ENCODE measurements at regions not wholly inside any gene's neighbourhood (a gene's known extent, or its start where the extent isn't known, plus 50 kb on each side); places are given as distances from the start of the nearest gene placed in this dataset.

DNA sequence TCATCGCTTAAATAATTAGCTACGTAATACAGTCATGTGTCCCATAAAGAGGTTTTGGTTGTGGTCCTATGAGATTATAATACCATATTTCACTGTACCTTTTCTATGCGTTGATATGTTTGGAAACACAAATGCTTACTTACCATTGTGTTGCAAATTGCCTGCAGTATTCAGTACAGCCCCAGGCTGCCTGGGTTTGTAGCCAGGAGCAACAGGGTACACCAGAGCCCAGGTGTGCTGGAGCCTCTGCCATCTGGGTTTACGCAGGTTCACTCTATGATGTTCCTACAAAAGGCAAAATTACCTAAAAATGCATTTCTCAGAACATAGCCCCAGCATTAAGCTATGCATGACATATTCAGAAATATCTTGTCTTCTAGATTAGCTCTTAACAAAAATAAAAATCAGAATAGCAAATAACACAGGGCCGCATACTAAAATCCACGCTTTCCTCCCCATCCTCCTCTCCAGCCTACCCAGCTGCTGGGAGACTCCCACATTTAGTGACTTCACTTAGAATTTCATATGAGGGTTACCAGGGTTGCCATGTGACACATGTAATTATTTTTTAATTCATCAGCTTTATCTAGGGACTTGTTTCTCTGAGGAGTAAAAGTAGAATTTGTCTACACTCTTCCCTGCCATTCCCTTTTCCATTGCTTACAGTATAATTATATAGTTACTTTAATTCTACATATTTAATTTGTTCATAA lies 559.0 kb upstream of the ADARB2 start:
- TF ChIP-seq EGR1 (IDR thresholded peaks at IDR 0.05; ENCODE audit: low read depth in 2 of 2) (no peak), GABPA (IDR thresholded peaks at IDR 0.05 in 1 of 2, conservative IDR thresholded peaks at IDR 0.05 in 1 of 2) (no peak), FOXA1 (IDR thresholded peaks at IDR 0.05) (no peak), HNF4A (conservative IDR thresholded peaks at IDR 0.05) (no peak), NR2F2 (IDR thresholded peaks at IDR 0.05) (no peak), ZBTB33 (IDR thresholded peaks at IDR 0.05) (no peak)
- TF ChIP-seq, protein P1, sequence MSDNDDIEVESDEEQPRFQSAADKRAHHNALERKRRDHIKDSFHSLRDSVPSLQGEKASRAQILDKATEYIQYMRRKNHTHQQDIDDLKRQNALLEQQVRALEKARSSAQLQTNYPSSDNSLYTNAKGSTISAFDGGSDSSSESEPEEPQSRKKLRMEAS (IDR thresholded peaks at IDR 0.05), result no peak
- Histone ChIP-seq H3K9ac (ENCODE audit: low read depth in 1 of 2, low read length in 2 of 2) (no peak overlapping the region), H3K4me3 (ENCODE audit: low read depth in 1 of 3, low read length in 3 of 3) (no peak overlapping the region), H3K9me3 (ENCODE audit: control insufficient read depth in 4 of 4, low read length in 3 of 4) (peaks cover 0 to 3% (median under 1%) of the 10 kb centered on the region in 4 donors), H3K27me3 (ENCODE audit: control insufficient read depth in 4 of 4, insufficient read depth in 4 of 4, low read length in 3 of 4) (no peaks in the 10 kb centered on the region), H3K4me1 (ENCODE audit: control insufficient read depth in 4 of 4, insufficient read depth in 4 of 4, low read length in 3 of 4) (no peaks in the 10 kb centered on the region), H3K27ac (ENCODE audit: low read depth in 1 of 2, low read length in 2 of 2) (no peak overlapping the region), H3K36me3 (ENCODE audit: control insufficient read depth in 4 of 4, insufficient read depth in 3 of 4, low read depth in 1 of 4, low read length in 3 of 4) (no peaks in the 10 kb centered on the region)
- 82% methylated on average over 6 of the region's 6 CpGs for WGBS
- no peak for DNase-seq (ENCODE audit: low spot score)

DNA sequence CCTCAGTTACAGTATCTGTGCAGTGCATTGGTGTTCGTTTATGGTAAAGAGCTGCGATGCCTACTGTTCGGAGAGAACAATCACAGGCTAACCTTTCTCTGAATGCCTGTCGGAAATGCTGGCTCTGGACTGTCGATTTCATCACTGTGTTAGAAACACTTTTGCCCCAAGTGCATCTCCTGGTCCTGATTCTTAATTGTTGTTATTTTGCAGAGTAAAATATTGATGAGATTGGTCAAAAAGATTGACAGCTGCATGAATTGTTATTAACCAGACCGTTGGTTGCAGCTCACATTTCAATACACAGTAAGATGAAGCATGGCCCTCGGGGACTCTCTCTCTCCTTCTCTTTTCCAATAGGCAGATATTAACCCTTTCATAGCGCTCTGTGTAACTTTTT lies 557.4 kb upstream of the ADARB2 start:
- Histone ChIP-seq H3K36me3 (ENCODE audit: control insufficient read depth in 4 of 4, insufficient read depth in 3 of 4, low read depth in 1 of 4, low read length in 3 of 4) (no peaks in the 10 kb centered on the region), H3K4me3 (ENCODE audit: low read depth in 1 of 3, low read length in 3 of 3) (no peak overlapping the region), H3K9me3 (ENCODE audit: control insufficient read depth in 4 of 4, low read length in 3 of 4) (peaks cover 0 to 3% (median 0%) of the 10 kb centered on the region in 4 donors), H3K9ac (ENCODE audit: low read depth in 1 of 2, low read length in 2 of 2) (no peak overlapping the region), H3K27ac (ENCODE audit: low read depth in 1 of 2, low read length in 2 of 2) (no peak overlapping the region), H3K27me3 (ENCODE audit: control insufficient read depth in 4 of 4, insufficient read depth in 4 of 4, low read length in 3 of 4) (no peaks in the 10 kb centered on the region), H3K4me1 (ENCODE audit: control insufficient read depth in 4 of 4, insufficient read depth in 4 of 4, low read length in 3 of 4) (no peaks in the 10 kb centered on the region)
- TF ChIP-seq, protein P1 (IDR thresholded peaks at IDR 0.05), result no peak
- TF ChIP-seq NR2F2 (IDR thresholded peaks at IDR 0.05) (no peak), EGR1 (IDR thresholded peaks at IDR 0.05; ENCODE audit: low read depth in 2 of 2) (no peak), TAF1 (conservative IDR thresholded peaks at IDR 0.05) (no peak), ZBTB33 (IDR thresholded peaks at IDR 0.05) (no peak), GABPA (IDR thresholded peaks at IDR 0.05 in 1 of 2, conservative IDR thresholded peaks at IDR 0.05 in 1 of 2) (no peak), JUND (IDR thresholded peaks at IDR 0.05) (no peak), HNF4G (IDR thresholded peaks at IDR 0.05) (no peak), FOXA2 (IDR thresholded peaks at IDR 0.05) (no peak), REST (IDR thresholded peaks at IDR 0.05) (no peak), RAD21 (IDR thresholded peaks at IDR 0.05) (no peak), YY1 (IDR thresholded peaks at IDR 0.05) (no peak), FOXA1 (IDR thresholded peaks at IDR 0.05) (no peak), RXRA (IDR thresholded peaks at IDR 0.05) (no peak), SP1 (IDR thresholded peaks at IDR 0.05) (no peak), HNF4A (conservative IDR thresholded peaks at IDR 0.05) (no peak)
- TF ChIP-seq, protein P2, sequence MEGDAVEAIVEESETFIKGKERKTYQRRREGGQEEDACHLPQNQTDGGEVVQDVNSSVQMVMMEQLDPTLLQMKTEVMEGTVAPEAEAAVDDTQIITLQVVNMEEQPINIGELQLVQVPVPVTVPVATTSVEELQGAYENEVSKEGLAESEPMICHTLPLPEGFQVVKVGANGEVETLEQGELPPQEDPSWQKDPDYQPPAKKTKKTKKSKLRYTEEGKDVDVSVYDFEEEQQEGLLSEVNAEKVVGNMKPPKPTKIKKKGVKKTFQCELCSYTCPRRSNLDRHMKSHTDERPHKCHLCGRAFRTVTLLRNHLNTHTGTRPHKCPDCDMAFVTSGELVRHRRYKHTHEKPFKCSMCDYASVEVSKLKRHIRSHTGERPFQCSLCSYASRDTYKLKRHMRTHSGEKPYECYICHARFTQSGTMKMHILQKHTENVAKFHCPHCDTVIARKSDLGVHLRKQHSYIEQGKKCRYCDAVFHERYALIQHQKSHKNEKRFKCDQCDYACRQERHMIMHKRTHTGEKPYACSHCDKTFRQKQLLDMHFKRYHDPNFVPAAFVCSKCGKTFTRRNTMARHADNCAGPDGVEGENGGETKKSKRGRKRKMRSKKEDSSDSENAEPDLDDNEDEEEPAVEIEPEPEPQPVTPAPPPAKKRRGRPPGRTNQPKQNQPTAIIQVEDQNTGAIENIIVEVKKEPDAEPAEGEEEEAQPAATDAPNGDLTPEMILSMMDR (IDR thresholded peaks at IDR 0.05; ENCODE audit: low read depth, low read length, missing input control), result no peak
- TF ChIP-seq, protein P3, sequence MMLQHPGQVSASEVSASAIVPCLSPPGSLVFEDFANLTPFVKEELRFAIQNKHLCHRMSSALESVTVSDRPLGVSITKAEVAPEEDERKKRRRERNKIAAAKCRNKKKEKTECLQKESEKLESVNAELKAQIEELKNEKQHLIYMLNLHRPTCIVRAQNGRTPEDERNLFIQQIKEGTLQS (IDR thresholded peaks at IDR 0.05), result no peak
- WGBS, result 59% methylated on average over 8 of the region's 8 CpGs
- no peak for DNase-seq (ENCODE audit: low spot score)
